ENCODE measurements at regions not wholly inside any gene's neighbourhood (a gene's known extent, or its start where the extent isn't known, plus 50 kb on each side); places are given as distances from the start of the nearest gene placed in this dataset.

DNA sequence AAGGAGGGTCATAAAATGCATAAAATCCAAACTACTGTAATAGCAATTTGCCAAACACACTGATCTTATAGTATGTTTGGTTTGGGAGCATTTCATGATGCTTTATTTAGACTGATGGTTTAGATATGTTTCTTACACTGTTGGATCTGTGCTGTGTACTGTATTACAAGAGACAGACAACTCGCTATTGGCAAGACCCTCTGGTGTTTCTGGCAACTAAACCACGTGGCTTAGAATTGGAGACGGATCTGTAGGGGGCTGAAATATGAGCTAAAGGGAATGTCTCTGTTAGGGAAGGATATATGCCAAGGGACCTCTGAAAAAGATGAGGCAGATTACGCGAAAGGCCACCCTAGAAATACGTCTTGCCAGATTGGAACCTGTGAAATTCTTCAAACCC lies 208.7 kb downstream of the BARX2 start:
- TF ChIP-seq POU2F2 (IDR thresholded peaks at IDR 0.05; ENCODE audit: low read depth, low read length) = no peak
- TF ChIP-seq SPI1 (IDR thresholded peaks at IDR 0.05; ENCODE audit: low read depth, low read length) = no peak
- TF ChIP-seq TAF1 (IDR thresholded peaks at IDR 0.05; ENCODE audit: low read depth, low read length) = no peak
- no peak for TF ChIP-seq POLR2AphosphoS5 (IDR thresholded peaks at IDR 0.05; ENCODE audit: low read depth, low read length)
- no peak for TF ChIP-seq PAX5 (IDR thresholded peaks at IDR 0.05; ENCODE audit: insufficient read depth, low read length, severe bottlenecking)
- no peak for TF ChIP-seq POLR2A (IDR thresholded peaks at IDR 0.05; ENCODE audit: low read depth, low read length)
- no peak for DNase-seq (ENCODE audit: insufficient read length, low spot score)
- no peak for FAIRE-seq

DNA sequence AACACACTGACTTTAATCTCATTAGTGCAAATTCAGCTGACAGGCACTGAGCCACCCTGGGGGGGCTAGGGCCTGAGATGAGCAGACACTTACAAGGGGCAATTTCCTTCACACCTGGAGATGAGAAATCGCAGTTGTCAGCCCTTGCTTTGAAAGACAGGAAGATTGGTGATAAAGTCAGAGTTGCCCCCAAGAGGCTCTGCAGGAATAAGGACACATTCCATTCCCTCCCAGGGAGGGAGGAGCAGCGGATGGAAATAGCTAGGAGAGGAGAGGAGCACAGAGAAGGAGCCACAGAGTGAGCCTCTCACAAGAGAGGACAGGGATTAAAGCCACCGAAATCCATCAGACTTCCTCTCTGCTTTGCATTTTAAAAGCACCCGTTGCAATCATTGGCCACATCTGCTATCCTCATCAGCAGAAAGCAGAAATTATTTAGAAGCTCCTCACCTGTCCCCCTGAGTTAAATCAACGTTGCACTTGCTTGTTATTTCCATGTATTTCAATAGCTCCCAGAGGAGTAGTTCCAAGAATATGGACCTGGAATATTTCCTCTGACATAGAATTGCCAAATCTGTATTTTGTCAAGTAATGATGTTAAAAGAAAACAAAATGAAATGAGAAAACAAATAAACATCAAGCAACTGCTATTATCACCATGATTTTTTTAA lies 213.7 kb downstream of the BARX2 start:
- DNase-seq (ENCODE audit: insufficient read length, low spot score) = no peak
- TF ChIP-seq POLR2AphosphoS5 (IDR thresholded peaks at IDR 0.05; ENCODE audit: low read depth, low read length) (no peak), TAF1 (IDR thresholded peaks at IDR 0.05; ENCODE audit: low read depth, low read length) (no peak), SPI1 (IDR thresholded peaks at IDR 0.05; ENCODE audit: low read depth, low read length) (no peak), POU2F2 (IDR thresholded peaks at IDR 0.05; ENCODE audit: low read depth, low read length) (no peak)
- FAIRE-seq = no peak

DNA sequence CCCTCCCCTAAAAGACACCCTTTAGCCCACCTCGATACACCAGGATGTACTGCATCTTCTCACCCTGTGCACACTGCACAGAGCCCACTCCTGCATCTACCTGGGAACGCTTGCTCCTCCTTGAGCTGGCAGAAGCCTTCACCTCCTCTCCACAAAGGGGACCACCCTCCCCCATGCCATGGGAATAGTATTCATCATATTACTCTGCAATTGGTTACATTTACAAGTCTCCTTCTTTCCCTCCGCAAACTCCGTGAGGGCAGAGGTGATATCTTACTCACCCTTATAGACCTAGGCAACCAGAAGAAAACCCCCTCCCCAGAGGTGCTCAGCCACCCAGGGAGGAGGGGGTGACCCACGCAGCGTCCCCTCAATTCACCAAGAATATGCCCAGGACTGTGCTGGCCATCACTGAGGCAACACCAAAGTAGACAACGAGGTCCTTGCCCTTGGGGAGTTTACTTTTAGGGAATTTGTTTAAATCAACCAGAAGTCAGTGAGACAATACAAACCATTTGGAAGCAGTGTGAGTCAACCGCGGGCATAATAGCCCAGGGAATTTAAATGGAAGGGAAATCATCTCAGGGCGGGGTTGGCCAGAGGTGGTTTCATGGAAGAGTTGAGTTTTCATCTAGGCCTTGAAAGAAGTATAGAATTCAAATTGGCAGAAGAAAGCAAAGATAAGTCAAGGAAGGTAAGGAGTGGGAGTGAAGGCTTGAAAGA lies 214.5 kb downstream of the BARX2 start:
- DNase-seq (ENCODE audit: insufficient read length, low spot score) (no peak), FAIRE-seq (no peak)
- TF ChIP-seq POLR2A (IDR thresholded peaks at IDR 0.05; ENCODE audit: low read depth, low read length) = no peak
- TF ChIP-seq TAF1 (IDR thresholded peaks at IDR 0.05; ENCODE audit: low read depth, low read length) = no peak
- TF ChIP-seq POU2F2 (IDR thresholded peaks at IDR 0.05; ENCODE audit: low read depth, low read length) = no peak
- TF ChIP-seq SPI1 (IDR thresholded peaks at IDR 0.05; ENCODE audit: low read depth, low read length) = no peak
- no peak for TF ChIP-seq POLR2AphosphoS5 (IDR thresholded peaks at IDR 0.05; ENCODE audit: low read depth, low read length)
- TF ChIP-seq PAX5 (IDR thresholded peaks at IDR 0.05; ENCODE audit: insufficient read depth, low read length, severe bottlenecking) = no peak

DNA sequence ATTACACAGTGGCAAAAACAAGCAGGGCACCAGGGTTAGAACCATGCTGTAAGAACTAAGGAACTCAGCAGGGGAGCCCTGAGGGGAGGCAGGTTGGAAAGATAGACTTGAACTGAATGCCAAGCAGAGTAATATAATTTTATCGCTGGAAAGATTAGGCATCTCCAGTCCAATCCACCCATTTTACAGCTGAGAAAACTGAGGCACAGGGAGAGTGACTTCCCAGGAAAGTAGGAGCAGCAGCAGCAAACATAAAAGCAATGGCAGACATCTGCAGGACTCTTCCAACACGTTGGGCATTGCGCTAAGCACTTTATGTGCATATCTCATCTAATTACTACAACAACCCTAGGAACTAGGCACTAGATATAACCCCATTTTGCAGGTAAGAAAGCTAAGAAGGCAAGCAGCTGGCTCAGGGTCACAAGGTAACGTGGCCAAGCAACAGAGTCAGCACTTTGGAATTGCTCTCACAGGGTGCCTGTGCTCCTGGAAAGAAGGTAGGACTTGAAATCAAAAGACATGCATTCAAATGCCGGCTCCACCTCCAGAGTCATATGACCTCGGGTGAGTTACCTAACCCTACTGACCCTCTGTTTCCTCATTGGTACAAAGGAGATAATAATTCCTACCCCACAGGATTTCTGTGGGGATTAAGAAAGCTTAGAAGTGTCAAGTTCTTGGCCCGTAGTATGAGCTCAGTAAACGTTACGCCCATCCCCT lies 215.3 kb downstream of the BARX2 start:
- FAIRE-seq (no peak), DNase-seq (ENCODE audit: insufficient read length, low spot score) (no peak)
- no peak for TF ChIP-seq SPI1 (IDR thresholded peaks at IDR 0.05; ENCODE audit: low read depth, low read length)
- TF ChIP-seq PAX5 (IDR thresholded peaks at IDR 0.05; ENCODE audit: insufficient read depth, low read length, severe bottlenecking) = no peak
- TF ChIP-seq POLR2AphosphoS5 (IDR thresholded peaks at IDR 0.05; ENCODE audit: low read depth, low read length) = no peak
- no peak for TF ChIP-seq TAF1 (IDR thresholded peaks at IDR 0.05; ENCODE audit: low read depth, low read length)
- TF ChIP-seq POU2F2 (IDR thresholded peaks at IDR 0.05; ENCODE audit: low read depth, low read length) = no peak
- no peak for TF ChIP-seq POLR2A (IDR thresholded peaks at IDR 0.05; ENCODE audit: low read depth, low read length)

DNA sequence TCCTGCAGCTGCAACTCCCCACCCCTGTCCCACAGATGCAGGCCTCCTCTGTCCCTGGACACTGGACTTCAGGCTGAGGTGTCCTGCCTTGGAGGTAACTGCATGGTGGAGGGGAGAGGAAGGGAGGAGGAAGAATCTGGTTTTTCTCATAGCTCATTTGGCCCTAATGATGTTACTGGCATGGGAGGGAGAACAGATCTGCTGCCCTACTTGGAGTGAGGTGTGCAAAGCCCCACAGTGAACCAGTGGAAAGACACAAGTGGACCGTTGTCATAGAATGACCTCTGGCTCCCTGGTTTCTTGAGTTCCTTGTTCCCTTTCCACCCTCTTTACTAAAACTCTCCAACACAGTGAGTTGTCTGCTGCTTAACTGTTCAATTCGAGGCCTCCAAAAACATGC lies 215.9 kb downstream of the BARX2 start:
- TF ChIP-seq SPI1 (IDR thresholded peaks at IDR 0.05; ENCODE audit: low read depth, low read length) (no peak), TAF1 (IDR thresholded peaks at IDR 0.05; ENCODE audit: low read depth, low read length) (no peak), POLR2AphosphoS5 (IDR thresholded peaks at IDR 0.05; ENCODE audit: low read depth, low read length) (no peak), PAX5 (IDR thresholded peaks at IDR 0.05; ENCODE audit: insufficient read depth, low read length, severe bottlenecking) (no peak), POLR2A (IDR thresholded peaks at IDR 0.05; ENCODE audit: low read depth, low read length) (no peak), POU2F2 (IDR thresholded peaks at IDR 0.05; ENCODE audit: low read depth, low read length) (no peak)
- DNase-seq (ENCODE audit: insufficient read length, low spot score) (no peak), FAIRE-seq (no peak)

DNA sequence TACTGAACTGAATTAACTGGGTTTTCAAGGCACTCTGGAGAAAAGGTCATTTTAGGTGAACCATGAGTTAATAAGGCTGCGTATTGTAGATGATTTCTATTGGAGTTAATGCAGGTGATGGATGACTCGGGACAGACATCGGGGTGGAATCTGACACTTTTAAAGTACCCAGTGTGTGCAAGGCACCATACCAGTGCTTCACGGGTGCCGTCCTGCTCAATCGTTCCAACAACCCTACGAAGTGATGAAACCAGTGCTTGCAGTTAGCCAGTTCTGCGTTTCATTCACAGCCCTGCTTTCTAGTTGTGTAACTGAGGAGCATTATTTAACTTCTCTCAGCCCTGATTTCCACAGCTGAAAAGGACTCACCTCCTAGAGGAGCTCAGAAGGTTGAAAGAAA lies 216.5 kb downstream of the BARX2 start:
- no peak for DNase-seq (ENCODE audit: insufficient read length, low spot score)
- no peak for FAIRE-seq
- no peak for TF ChIP-seq PAX5 (IDR thresholded peaks at IDR 0.05; ENCODE audit: insufficient read depth, low read length, severe bottlenecking)
- TF ChIP-seq POLR2AphosphoS5 (IDR thresholded peaks at IDR 0.05; ENCODE audit: low read depth, low read length) = no peak
- no peak for TF ChIP-seq POLR2A (IDR thresholded peaks at IDR 0.05; ENCODE audit: low read depth, low read length)
- no peak for TF ChIP-seq TAF1 (IDR thresholded peaks at IDR 0.05; ENCODE audit: low read depth, low read length)
- no peak for TF ChIP-seq SPI1 (IDR thresholded peaks at IDR 0.05; ENCODE audit: low read depth, low read length)
- no peak for TF ChIP-seq POU2F2 (IDR thresholded peaks at IDR 0.05; ENCODE audit: low read depth, low read length)

DNA sequence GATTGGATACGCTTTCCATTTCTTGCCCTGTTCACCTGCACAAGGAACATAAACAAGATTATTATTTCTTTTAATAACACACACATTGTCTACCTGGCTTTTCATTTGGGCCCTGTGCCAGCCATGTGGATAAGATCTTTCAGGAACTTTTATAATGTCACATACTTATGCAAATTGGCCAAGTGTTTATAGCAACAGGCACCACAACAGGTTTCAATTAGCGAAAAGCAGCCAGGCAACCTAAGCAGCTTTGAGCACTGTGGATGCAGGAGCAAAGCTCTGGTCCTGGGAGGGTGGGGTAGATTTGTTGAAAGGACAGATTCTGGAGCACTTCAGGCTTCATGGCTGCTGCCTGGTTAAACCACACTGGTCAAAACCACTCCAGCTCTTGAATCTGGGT lies 217.4 kb downstream of the BARX2 start:
- FAIRE-seq = no peak
- no peak for DNase-seq (ENCODE audit: insufficient read length, low spot score)
- TF ChIP-seq POLR2AphosphoS5 (IDR thresholded peaks at IDR 0.05; ENCODE audit: low read depth, low read length) (no peak), TAF1 (IDR thresholded peaks at IDR 0.05; ENCODE audit: low read depth, low read length) (no peak), POLR2A (IDR thresholded peaks at IDR 0.05; ENCODE audit: low read depth, low read length) (no peak), SPI1 (IDR thresholded peaks at IDR 0.05; ENCODE audit: low read depth, low read length) (no peak), PAX5 (IDR thresholded peaks at IDR 0.05; ENCODE audit: insufficient read depth, low read length, severe bottlenecking) (no peak), POU2F2 (IDR thresholded peaks at IDR 0.05; ENCODE audit: low read depth, low read length) (no peak)

DNA sequence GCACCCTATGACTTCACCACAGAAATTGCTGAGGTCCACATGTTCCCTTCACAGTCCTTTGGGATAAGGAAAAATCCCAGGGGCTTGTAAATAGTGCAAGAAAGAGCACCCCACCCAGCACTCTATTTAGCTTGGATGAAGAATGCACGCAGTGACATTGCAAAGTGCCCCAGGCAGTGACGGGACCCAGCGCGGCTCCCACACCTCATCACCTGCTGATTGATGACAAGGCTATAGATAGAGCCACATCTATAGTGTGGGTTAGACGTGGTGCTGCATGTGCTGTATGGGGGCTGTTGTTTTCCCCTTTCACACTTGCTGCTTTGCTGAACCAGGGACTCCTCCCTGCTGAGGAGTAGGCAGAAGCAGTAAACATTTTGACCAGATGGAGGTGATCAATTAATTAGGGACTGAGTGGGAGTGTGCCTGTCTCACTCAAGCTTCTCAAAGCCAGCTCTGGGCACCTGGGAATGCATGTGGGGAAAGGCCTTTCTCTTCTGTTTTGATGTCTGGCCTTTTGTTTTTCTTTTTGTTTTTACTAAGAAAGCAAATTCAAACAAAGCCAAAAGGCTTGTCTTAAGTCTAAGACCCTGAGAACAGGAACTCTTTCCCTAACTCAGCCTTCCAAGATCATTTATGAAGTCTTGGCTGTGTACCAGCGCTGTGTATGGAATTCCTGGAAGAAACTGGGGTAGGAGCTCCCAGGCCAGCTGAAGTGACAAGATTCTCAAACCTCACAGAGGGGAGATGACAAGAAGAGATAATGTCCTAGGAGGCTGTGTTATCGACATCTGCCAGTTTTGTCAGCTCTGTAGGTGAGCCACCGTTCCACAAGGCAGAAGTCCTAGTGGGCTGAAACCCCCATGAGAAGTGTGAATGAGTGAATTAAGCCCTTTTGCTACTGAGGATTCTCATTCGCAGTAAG lies 219.7 kb downstream of the BARX2 start:
- no peak for TF ChIP-seq POU2F2 (IDR thresholded peaks at IDR 0.05; ENCODE audit: low read depth, low read length)
- no peak for TF ChIP-seq SPI1 (IDR thresholded peaks at IDR 0.05; ENCODE audit: low read depth, low read length)
- TF ChIP-seq TAF1 (IDR thresholded peaks at IDR 0.05; ENCODE audit: low read depth, low read length) = no peak
- TF ChIP-seq POLR2AphosphoS5 (IDR thresholded peaks at IDR 0.05; ENCODE audit: low read depth, low read length) = no peak
- no peak for TF ChIP-seq POLR2A (IDR thresholded peaks at IDR 0.05; ENCODE audit: low read depth, low read length)
- no peak for TF ChIP-seq PAX5 (IDR thresholded peaks at IDR 0.05; ENCODE audit: insufficient read depth, low read length, severe bottlenecking)

More for the DNA sequence above, 219.7 kb downstream of the BARX2 start:
- FAIRE-seq (no peak), DNase-seq (ENCODE audit: insufficient read length, low spot score) (no peak)
